HepG2 (cell line): ENCODE measurements at regions not wholly inside any gene's neighbourhood (a gene's known extent, or its start where the extent isn't known, plus 50 kb on each side); places are given as distances from the start of the nearest gene placed in this dataset.

Experiments used
- ATAC-seq: fragments of 200-7000 bp; cut with Tn5 transposase; 3 replicates; pipeline ENCODE4 v1.9.1; 2020; ENCODE audit warnings: mild to moderate bottlenecking, moderate library complexity
- BruUV-seq: library from RNA; stranded (reverse); fragments of 400-500 nt; replicated peaks from 2 replicates; lab custom pipeline; 2021; lab: Mats Ljungman, UMichigan
- CTCF ChIA-PET: fragments of 300-600 bp; formaldehyde crosslinking; extraction: SDS; loops from one replicate; lab custom pipeline; 2021; ENCODE audit warnings: low total read pairs, inconsistent platforms, low intra/inter-chr PET ratio; lab: Yijun Ruan, JAX
- POLR2A ChIA-PET: fragments of 350-600 bp; sonication (Branson Sonifier 250); formaldehyde crosslinking; loops from one replicate; lab custom pipeline; 2020; ENCODE audit warnings: antibody characterized with exemption, inconsistent platforms; lab: Yijun Ruan, JAX
- DNase-seq: peaks from one replicate; pipeline ENCODE4 v3.0.0-alpha.2; 2015; ENCODE audit warnings: low spot score
- FAIRE-seq: peaks from 3 replicates; lab custom pipeline; 2011; peaks lifted over from hg19 to GRCh38; lab: Jason Lieb, UNC
- H2AFZ ChIP-seq: one replicate; pipeline ENCODE4 v1.6.1; 2011; ENCODE audit warnings: low read length, inconsistent platforms
- H3K27ac ChIP-seq: fragments of 300-600 bp; 3 replicates; pipeline ENCODE4 v1.8.0; 2011; ENCODE audit warnings: mixed run types, mild to moderate bottlenecking, mixed read lengths, low read length, inconsistent platforms; ENCODE audit not compliant: insufficient read depth; ENCODE audit errors: extremely low read length
- H3K27me3 ChIP-seq, 2 experiments: fragments of 200-600 bp in 1 of 2; 2 replicates in 1 of 2; 3 replicates in 1 of 2; pipeline versions ENCODE4 v1.6.0 to v1.8.0; 2011; ENCODE audit warnings: low read length in 2 of 2, mild to moderate bottlenecking in 2 of 2, moderate library complexity in 2 of 2, inconsistent platforms in 1 of 2; ENCODE audit not compliant: insufficient read depth in 2 of 2, control insufficient read depth in 1 of 2
- H3K36me3 ChIP-seq, 2 experiments: fragments of 200-600 bp in 1 of 2; replicated peaks in 1 of 2; 2 replicates in 1 of 2; 3 replicates in 1 of 2; pipeline versions ENCODE4 v1.5.1 to v1.8.0; 2011; ENCODE audit warnings: low read length in 2 of 2, inconsistent platforms in 1 of 2; ENCODE audit not compliant: insufficient read depth in 2 of 2, control insufficient read depth in 1 of 2
- H3K4me1 ChIP-seq: 2 replicates; pipeline ENCODE4 v1.5.1; 2012; ENCODE audit warnings: low read length, inconsistent platforms; ENCODE audit not compliant: insufficient read depth
- H3K4me2 ChIP-seq: 2 replicates; pipeline ENCODE4 v1.6.0; 2011; ENCODE audit warnings: low read depth, low read length, inconsistent platforms
- H3K4me3 ChIP-seq, 3 experiments: fragments of 200-600 bp in 1 of 3; sonication (generic), shearing (Covaris generic) in 1 of 3; replicated peaks in 1 of 3; 2 replicates each; pipeline ENCODE4 v1.5.1; 2011 to 2016; ENCODE audit warnings: low read length in 3 of 3, inconsistent platforms in 2 of 3, low read depth in 2 of 3, mild to moderate bottlenecking in 2 of 3, control low read depth in 1 of 3, mixed read lengths in 1 of 3; ENCODE audit not compliant: insufficient read depth in 1 of 3
- H3K79me2 ChIP-seq: one replicate; pipeline ENCODE4 v1.6.1; 2011; ENCODE audit warnings: low read length, inconsistent platforms; ENCODE audit not compliant: insufficient read depth
- H3K9ac ChIP-seq: 2 replicates; pipeline ENCODE4 v1.6.0; 2011; ENCODE audit warnings: mild to moderate bottlenecking, low read depth, low read length, inconsistent platforms; ENCODE audit not compliant: insufficient read depth
- H3K9me3 ChIP-seq: 2 replicates; pipeline ENCODE4 v1.5.1; 2012; ENCODE audit warnings: mild to moderate bottlenecking, low read length
- H4K20me1 ChIP-seq: 2 replicates; pipeline ENCODE4 v1.6.0; 2011; ENCODE audit warnings: inconsistent platforms, mild to moderate bottlenecking, low read length, moderate library complexity; ENCODE audit not compliant: insufficient read depth
- HNF4G ChIP-seq, 2 experiments: sonication (generic) in 1 of 2; formaldehyde crosslinking in 1 of 2; IDR thresholded peaks; 2 replicates each; pipeline versions ENCODE4 v1.4.0 to v1.6.1; 2011 to 2020; ENCODE audit warnings: borderline replicate concordance in 2 of 2, low read depth in 2 of 2, mild to moderate bottlenecking in 2 of 2, low read length in 1 of 2, missing genetic modification reagents in 1 of 2, moderate library complexity in 1 of 2
- MXD1 ChIP-seq: sonication (generic); formaldehyde crosslinking; IDR thresholded peaks from 2 replicates; pipeline ENCODE4 v1.4.0; 2020; ENCODE audit warnings: mild to moderate bottlenecking, missing genetic modification reagents
- RORA ChIP-seq: sonication (generic); formaldehyde crosslinking; IDR thresholded peaks from 2 replicates; pipeline ENCODE4 v1.5.0; 2020; ENCODE audit warnings: mild to moderate bottlenecking, missing genetic modification reagents, moderate library complexity
- SOX5 ChIP-seq: IDR thresholded peaks from 2 replicates; pipeline ENCODE4 v1.6.1; 2016; ENCODE audit warnings: borderline replicate concordance
- TP53 ChIP-seq: sonication (generic); formaldehyde crosslinking; conservative IDR thresholded peaks from 2 replicates; pipeline ENCODE4 v1.4.0; 2020; ENCODE audit warnings: missing genetic modification reagents
- ZFP36L2 ChIP-seq: sonication (generic); formaldehyde crosslinking; IDR thresholded peaks from 2 replicates; pipeline ENCODE4 v1.4.0; 2020; ENCODE audit warnings: missing genetic modification reagents
- ZFYVE20 ChIP-seq: sonication (generic); formaldehyde crosslinking; IDR thresholded peaks from 2 replicates; pipeline ENCODE4 v1.8.0; 2023; ENCODE audit warnings: low read depth, mild to moderate bottlenecking, moderate library complexity, missing genetic modification reagents, borderline replicate concordance
- ZNF142 ChIP-seq: sonication (generic); formaldehyde crosslinking; IDR thresholded peaks from 2 replicates; pipeline ENCODE4 v1.4.0; 2020; ENCODE audit warnings: missing genetic modification reagents
- ZNF282 ChIP-seq: fragments of 450-650 bp; IDR thresholded peaks from 2 replicates; pipeline ENCODE4 v1.6.1; 2018; ENCODE audit not compliant: partially characterized antibody
- ZNF496 ChIP-seq: sonication (generic); formaldehyde crosslinking; IDR thresholded peaks from 2 replicates; pipeline ENCODE4 v1.8.1; 2023; ENCODE audit warnings: mild to moderate bottlenecking, moderate library complexity, missing genetic modification reagents; ENCODE audit not compliant: insufficient replicate concordance
- WGBS: methylation state at CpG from one replicate; pipeline ENCODE4 v1.1.6; 2017; ENCODE audit warnings: low lambda C conversion rate; 5-methylcytosine and 5-hydroxymethylcytosine counted together
- in situ Hi-C: cut with HindIII; loops from 2 replicates; pipeline ENCODE4 v1.10.0; 2017; ENCODE audit warnings: low pct_unique_long_range_greater_than_20kb; ENCODE audit not compliant: extremely low pct_ligation_motif_present
- intact Hi-C: fragments of 100-400 bp; cut with micrococcal nuclease; formaldehyde crosslinking; loops from one replicate; pipeline ENCODE4 v1.10.0; 2022; ENCODE audit not compliant: unreplicated experiment

- TF ChIP-seq MXD1 (CRISPR knock-in tag): no peak
Measured at GRCh38 chr12:38484821-38485449, 168.4 kb downstream of the ALG10B start (continued).

DNA sequence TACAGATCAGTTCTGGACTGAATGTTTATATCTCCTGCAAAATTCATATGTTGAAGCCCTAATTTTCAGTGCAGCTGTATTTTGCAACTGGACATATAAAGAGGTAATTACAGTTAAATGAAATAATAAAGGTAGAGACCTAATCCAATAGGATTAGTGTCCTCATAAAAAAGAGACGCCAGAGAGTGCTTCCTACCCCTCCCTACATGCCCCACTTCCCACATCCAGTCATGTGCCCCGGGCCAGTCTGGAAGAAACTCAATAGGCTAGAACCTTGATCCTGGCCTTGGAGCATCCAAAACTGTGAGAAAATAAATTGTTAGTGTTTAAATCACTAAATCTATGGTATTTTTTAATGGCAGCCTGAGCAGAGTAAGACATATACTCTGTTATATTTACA is 172.3 kb downstream of the ALG10B start:
- no peak overlapping the region for H3K27ac ChIP-seq
- no peaks in the 10 kb centered on the region for H4K20me1 ChIP-seq
- no peaks in the 10 kb centered on the region for H3K27me3 ChIP-seq
- intact Hi-C loops: no loop called here
- H3K4me3 ChIP-seq: no peak overlapping the region
- H3K4me1 ChIP-seq: no peaks in the 10 kb centered on the region
- CTCF ChIA-PET: no interaction called here
- no peaks in the 10 kb centered on the region for H3K9me3 ChIP-seq
- ATAC-seq (no peak), DNase-seq (no peak)
- 7% methylated on average over 2 of the region's 2 CpGs for WGBS
- no peak for TF ChIP-seq TP53 (CRISPR knock-in tag)
- TF ChIP-seq, all 625 proteins: peak for 0
- no peak overlapping the region for H3K4me2 ChIP-seq
- no TSS peak for BruUV-seq
- H3K36me3 ChIP-seq: no peaks in the 10 kb centered on the region
- no peak overlapping the region for H2AFZ ChIP-seq
- POLR2A ChIA-PET: no interaction called here
- no peaks in the 10 kb centered on the region for H3K79me2 ChIP-seq
- no peak overlapping the region for H3K9ac ChIP-seq
- FAIRE-seq: no peak
- in situ Hi-C loops: no loop called here

- no peaks in the 10 kb centered on the region for H3K9me3 ChIP-seq
- H3K9ac ChIP-seq: no peak overlapping the region
- H3K27ac ChIP-seq: no peak overlapping the region
- H3K27me3 ChIP-seq: no peaks in the 10 kb centered on the region; a peak in 1 of 5 replicates
- ATAC-seq (no peak), DNase-seq (no peak), FAIRE-seq (no peak)
- H3K36me3 ChIP-seq: no peaks in the 10 kb centered on the region
- H3K79me2 ChIP-seq: no peaks in the 10 kb centered on the region
- in situ Hi-C loops: no loop called here
- no peak overlapping the region for H3K4me3 ChIP-seq
- POLR2A ChIA-PET: no interaction called here
- WGBS: 3% methylated on average over 5 of the region's 5 CpGs
- intact Hi-C loops: no loop called here
- no TSS peak for BruUV-seq
- no peak overlapping the region for H2AFZ ChIP-seq
- H4K20me1 ChIP-seq: no peaks in the 10 kb centered on the region
- CTCF ChIA-PET: no interaction called here
- no peak overlapping the region for H3K4me2 ChIP-seq
- no peaks in the 10 kb centered on the region for H3K4me1 ChIP-seq
- TF ChIP-seq ZNF142 (CRISPR knock-in tag) (no peak), RORA (CRISPR knock-in tag) (no peak), ZFP36L2 (CRISPR knock-in tag) (no peak), SOX5 (CRISPR knock-in tag) (no peak), ZFYVE20 (CRISPR knock-in tag) (no peak), ZNF496 (no peak), ZNF282 (no peak), HNF4G (IDR thresholded peaks at IDR 0.05; ENCODE audit: borderline replicate concordance, low read depth, low read length) (no peak), HNF4G (CRISPR knock-in tag; IDR thresholded peaks at IDR 0.05; ENCODE audit: borderline replicate concordance, low read depth) (no peak)
Measured at GRCh38 chr12:38490073-38490472, 173.5 kb downstream of the ALG10B start.
